ENCODE measurements at regions not wholly inside any gene's neighbourhood (a gene's known extent, or its start where the extent isn't known, plus 50 kb on each side); places are given as distances from the start of the nearest gene placed in this dataset.

DNA sequence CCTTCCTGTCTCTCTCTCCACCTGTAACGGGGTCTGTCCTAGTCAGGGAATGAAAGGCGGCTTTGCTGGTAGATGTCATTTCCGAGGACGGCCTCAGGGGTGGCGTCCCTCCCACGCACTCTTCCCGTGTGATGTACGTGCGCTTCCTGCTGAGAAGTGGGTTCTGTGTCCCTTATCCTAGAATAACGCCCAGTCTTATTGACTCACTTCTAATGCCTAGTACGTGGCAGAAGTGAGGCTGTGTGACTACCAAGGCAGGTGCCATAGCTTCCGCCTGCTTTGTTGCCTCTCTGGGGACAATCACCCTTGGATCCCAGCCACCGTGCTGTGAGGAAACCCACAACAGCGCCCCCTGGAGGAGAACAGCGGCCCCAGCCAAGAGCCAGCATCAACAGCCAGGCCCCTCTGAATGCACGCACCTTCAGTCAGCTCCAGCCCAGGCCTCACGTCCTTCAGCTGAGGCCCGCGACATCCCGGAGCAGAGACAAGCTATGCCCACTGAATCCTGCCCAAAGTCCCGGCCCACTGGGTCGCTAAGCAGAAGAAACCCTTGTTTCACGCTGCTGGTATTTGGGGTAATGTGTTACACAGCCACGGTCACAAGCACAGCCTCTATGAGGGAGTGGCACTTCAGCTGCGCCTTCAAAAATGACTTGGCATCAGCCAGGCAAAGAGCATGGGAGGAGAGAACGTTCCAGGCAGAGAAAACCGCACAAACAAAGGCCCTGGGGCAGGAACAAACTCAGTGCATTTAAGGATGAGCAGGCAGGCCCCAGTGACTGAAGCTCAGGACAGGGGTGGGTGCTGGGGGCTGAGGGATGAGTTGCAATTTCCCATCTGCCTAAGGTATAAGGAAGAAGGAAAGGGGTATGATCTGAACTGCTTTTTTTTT is 224.2 kb downstream of the NFATC2 start:
- DNase-seq (ENCODE audit: low read depth, low spot score), result no peak
- TF ChIP-seq, protein P1, sequence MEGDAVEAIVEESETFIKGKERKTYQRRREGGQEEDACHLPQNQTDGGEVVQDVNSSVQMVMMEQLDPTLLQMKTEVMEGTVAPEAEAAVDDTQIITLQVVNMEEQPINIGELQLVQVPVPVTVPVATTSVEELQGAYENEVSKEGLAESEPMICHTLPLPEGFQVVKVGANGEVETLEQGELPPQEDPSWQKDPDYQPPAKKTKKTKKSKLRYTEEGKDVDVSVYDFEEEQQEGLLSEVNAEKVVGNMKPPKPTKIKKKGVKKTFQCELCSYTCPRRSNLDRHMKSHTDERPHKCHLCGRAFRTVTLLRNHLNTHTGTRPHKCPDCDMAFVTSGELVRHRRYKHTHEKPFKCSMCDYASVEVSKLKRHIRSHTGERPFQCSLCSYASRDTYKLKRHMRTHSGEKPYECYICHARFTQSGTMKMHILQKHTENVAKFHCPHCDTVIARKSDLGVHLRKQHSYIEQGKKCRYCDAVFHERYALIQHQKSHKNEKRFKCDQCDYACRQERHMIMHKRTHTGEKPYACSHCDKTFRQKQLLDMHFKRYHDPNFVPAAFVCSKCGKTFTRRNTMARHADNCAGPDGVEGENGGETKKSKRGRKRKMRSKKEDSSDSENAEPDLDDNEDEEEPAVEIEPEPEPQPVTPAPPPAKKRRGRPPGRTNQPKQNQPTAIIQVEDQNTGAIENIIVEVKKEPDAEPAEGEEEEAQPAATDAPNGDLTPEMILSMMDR (IDR thresholded peaks at IDR 0.05; ENCODE audit: insufficient read depth, low read length, missing control alignments), result peak; percentile 56
- ChIA-PET POLR2A (no interaction called here), CTCF (interaction anchor here (0.6 to 5.4 kb wide), 11 partner anchors 8 to 338 kb away, joined by 3 to 63 read pairs (median 5); no protein-coding TSS in a partner anchor)
- H3K4me3 ChIP-seq (ENCODE audit: low read depth, low read length), result no peak overlapping the region

DNA sequence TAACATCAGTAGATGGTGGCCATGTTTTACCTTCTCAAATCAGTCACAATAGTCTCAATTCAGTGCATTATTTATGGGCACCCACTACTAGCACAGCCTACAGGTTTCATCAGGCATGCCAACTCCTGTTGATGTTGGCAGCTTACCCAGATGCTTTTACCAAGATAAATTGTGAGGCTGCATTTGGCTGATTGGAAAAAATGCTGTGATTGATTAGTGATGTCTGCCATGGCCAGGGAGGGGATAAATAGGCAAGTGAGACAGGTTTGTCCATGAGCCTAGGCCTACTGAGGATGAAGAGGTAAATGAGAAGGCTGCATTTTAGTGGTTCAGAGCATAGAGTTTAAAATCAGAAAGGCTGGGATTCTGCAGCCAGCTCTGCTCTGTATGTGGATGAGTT is 227.1 kb downstream of the NFATC2 start:
- ChIA-PET POLR2A (no interaction called here), CTCF (interaction anchor here (1.0 to 5.4 kb wide), 4 partner anchors 8 to 334 kb away, joined by 4 to 63 read pairs (median 22); no protein-coding TSS in a partner anchor)
- DNase-seq (ENCODE audit: low read depth, low spot score), result no peak
- TF ChIP-seq, protein P1 (IDR thresholded peaks at IDR 0.05; ENCODE audit: insufficient read depth, low read length, missing control alignments), result no peak
- no peak overlapping the region for H3K4me3 ChIP-seq (ENCODE audit: low read depth, low read length)

DNA sequence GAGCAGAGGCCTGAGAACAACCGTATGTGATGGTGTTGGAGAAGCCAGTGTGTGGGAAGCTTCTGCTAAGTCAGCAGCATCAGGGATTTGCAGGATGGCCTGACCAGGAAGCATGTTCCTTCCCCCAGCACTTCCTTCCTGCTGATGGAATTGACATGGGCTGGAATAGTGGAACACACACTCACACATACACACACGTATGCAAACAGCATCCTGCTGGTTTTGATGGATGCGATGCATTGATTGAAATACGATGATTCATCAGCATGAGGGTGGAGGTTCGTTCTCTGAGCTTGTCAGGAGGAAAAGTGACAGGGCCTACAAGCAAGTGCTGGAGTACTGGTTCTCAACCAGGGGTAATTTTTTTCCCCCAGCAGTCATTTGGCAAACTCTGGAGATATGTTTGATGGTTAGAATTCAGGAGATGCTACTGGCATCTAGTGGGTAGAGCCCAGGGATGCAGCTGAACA is 229.1 kb downstream of the NFATC2 start:
- POLR2A ChIA-PET, result no interaction called here
- CTCF ChIA-PET, result interaction anchor here (0.7 to 3.3 kb wide), 15 partner anchors 9 to 332 kb away, joined by 3 to 26 read pairs (median 7); no protein-coding TSS in a partner anchor
- TF ChIP-seq, protein P1 (IDR thresholded peaks at IDR 0.05; ENCODE audit: insufficient read depth, low read length, missing control alignments), result no peak
- H3K4me3 ChIP-seq (ENCODE audit: low read depth, low read length), result no peak overlapping the region
- DNase-seq (ENCODE audit: low read depth, low spot score), result no peak

DNA sequence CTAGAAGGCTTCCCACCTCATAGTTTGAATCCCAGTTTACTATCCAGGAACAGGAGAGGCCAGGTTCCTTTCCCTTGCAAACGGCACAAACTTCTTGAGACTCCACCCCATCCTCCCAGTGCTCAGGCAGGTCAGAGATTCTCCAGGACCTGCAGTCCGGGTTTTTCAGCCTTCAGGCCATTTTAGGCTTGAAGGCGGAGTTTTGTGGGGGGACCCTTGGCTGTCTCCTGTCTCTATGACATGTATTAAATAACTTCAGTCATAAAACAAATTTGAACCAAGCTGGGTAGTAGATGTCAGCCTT is 230.1 kb downstream of the NFATC2 start:
- no peak overlapping the region for H3K4me3 ChIP-seq (ENCODE audit: low read depth, low read length)
- POLR2A ChIA-PET, result no interaction called here
- DNase-seq (ENCODE audit: low read depth, low spot score), result no peak
- TF ChIP-seq, protein P1 (IDR thresholded peaks at IDR 0.05; ENCODE audit: insufficient read depth, low read length, missing control alignments), result no peak
- CTCF ChIA-PET, result interaction anchor here (0.7 to 3.3 kb wide), 11 partner anchors 11 to 331 kb away, joined by 3 to 26 read pairs (median 7); no protein-coding TSS in a partner anchor

DNA sequence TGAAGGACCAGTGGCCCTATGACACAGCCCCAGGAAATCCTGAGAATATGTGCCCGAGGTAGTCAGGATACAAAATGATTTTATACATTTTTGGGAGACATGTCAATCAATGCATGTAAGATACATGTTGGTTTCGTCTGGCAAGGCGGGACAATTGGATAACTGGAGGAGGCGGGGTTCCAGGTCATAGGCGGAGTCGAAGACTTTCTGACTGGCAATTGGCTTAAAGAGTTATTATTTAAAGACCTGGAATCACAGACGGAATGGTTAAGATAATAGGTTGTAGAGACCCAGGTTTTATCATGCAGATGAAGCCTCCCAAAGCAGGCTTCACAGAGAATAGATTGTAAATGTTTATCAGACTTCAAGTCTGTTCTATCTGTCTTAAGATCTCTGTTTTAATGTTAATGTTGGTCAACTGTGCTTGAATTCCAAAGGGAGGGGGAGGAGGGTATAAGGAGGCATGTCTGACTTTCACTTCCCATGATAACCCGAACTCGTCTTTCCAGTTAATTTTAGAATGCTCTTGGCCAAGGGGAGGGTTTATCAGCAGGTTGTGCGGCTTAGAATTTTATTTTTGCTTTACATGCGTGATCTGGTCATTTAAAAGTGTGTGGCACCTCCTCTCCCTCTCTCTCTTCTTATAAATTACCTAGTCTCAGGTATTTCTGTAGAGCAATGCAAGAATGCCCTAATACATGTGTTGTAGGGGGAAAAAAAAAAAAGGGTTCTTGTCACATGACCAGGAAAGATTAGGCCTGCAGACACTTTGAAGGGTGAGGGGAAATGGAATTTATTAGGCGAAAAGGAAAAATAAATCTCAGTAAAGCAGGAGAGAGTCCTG is 230.7 kb downstream of the NFATC2 start:
- no peak overlapping the region for H3K4me3 ChIP-seq (ENCODE audit: low read depth, low read length)
- ChIA-PET CTCF (interaction anchor here (1.7 to 14.2 kb wide), 5 partner anchors 10 to 325 kb away, joined by 7 to 626 read pairs (median 26); no protein-coding TSS in a partner anchor), POLR2A (no interaction called here)
- TF ChIP-seq, protein P1 (IDR thresholded peaks at IDR 0.05; ENCODE audit: insufficient read depth, low read length, missing control alignments), result no peak
- DNase-seq (ENCODE audit: low read depth, low spot score), result no peak

All from AG04449 (cell line).